NCI-H345 (cell line): ENCODE measurements at regions not wholly inside any gene's neighbourhood (a gene's known extent, or its start where the extent isn't known, plus 50 kb on each side); places are given as distances from the start of the nearest gene placed in this dataset.
"Not testable (repeated sequence)": the region's sequence is repeated elsewhere in the genome, so short reads cannot be mapped to it uniquely, and the experiment has no call there.

Source experiments
- DNase-seq: peaks from one replicate; lab custom pipeline; 2025; lab: John Stamatoyannopoulos, UW

- DNase-seq = no peak
Observed at GRCh38 chr17:77548967-77549366, 408.2 kb downstream of the SEC14L1 start.

DNA sequence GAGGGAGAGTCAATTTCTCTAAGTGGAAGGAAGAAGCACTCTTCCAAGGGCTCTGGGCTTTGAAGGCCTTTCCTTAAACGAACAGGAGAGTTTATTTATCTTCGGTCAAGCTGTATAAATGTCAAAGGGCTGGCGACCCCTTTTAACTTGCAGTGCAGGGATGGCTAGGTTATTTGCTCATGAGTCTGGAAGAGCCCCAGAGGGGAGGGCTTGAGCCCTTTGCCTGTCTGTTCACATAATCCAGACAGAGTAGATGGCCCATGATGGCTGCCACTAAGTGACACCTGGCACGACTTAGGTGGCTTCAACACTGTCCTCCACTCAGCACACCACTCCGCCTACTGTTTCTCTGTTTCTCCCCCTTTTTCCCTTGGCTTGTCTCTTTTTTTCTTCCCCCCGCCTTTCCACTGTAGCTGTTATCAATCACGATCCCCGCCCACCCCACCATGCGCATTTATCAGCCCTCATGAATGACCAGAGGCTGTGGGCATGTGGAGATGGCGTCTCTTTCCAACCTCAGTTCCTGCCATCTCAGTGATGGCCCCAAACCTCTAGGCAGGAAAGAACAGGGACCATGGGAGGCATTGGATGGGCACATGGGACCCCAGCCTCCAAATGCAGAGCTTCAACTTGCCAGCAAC lies 408.7 kb upstream of the TNRC6C start:
- DNase-seq = no peak

GRCh38 chr17:77553459-77554066 lies 404.9 kb upstream of the TNRC6C start:
- no peak for DNase-seq

DNA sequence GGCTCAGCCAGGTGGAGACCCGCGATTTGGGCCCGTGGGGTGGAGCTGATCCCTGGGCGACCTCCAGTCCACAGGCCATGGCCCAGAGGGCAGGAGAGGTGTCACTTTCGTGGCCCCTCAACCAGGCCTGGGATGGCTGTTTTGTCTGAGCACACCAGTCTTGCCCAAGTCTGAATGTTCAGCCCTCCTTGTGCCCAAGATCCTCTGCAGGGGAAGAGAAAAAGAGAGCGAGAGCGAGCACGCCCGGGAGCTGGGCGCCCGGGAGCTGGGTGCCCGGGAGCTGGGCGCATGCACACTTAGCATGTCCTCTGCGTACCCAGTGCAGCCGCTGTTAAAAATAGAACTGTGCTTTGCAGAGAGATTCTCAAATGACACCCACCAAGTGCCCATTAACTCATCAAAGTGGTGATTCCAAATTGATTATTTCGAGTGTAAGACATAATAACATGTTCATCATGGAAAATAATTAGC lies 403.3 kb upstream of the TNRC6C start:
- DNase-seq = peak; percentile 36

GRCh38 chr17:77555741-77556291 lies 402.7 kb upstream of the TNRC6C start:
- peak; percentile 80 for DNase-seq

GRCh38 chr17:77556383-77557061 lies 402.0 kb upstream of the TNRC6C start:
- no peak for DNase-seq

GRCh38 chr17:77558846-77559626 lies 399.5 kb upstream of the TNRC6C start:
- no peak for DNase-seq

DNA sequence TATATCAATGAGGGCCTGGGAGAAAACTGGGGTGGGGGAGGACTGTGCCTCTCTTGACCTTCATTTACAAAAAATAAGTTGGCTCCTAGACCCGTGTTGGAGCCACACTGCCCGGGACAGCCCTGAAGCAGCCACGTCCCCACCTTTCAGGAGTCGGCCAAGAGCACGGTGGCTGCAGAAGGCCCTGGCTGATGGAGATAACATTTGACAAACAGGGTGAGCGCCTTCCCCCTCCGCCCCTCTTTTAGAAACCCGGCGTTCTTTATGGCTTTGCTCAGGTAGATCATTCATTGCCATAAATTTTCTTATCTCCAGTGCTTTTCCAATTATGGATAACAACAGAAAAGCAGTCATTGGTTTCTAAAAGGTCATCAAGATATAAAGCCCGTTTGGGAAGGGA lies 398.1 kb upstream of the TNRC6C start:
- no peak for DNase-seq

DNA sequence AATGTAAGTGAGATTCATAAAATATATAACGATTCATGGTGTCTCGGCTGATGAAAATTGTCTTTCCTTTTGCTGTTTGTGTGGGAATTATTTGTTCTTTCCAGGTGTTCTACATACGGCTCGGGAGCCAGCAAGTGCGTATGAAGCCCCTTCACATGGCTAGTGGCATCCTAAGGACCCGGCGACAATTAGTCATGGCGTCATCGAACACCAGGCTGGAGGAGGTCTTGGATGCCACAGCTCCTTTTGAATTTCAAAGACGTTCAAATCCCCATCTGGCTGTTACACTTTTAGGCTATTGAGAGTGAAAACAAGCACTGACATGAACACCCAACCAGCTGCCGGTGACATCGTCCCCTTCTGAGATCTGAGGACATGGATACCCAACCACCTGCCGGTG lies 397.7 kb upstream of the TNRC6C start:
- no peak for DNase-seq

DNA sequence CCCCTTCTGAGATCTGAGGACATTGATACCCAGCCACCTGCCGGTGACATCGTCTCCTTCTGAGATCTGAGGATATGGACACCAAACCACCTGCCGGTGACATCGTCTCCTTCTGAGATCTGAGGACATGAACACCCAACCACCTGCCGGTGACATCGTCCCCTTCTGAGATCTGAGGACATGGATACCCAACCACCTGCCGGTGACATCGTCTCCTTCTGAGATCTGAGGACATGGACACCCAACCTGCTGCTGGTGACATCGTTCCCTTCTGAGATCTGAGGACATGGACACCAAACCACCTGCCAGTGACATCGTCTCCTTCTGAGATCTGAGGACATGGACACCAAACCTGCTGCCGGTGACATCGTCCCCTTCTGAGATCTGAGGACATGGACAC lies 396.1 kb upstream of the TNRC6C start:
- not testable (repeated sequence) for DNase-seq

GRCh38 chr17:77563439-77564102 lies 394.9 kb upstream of the TNRC6C start:
- DNase-seq = no peak

- no peak for DNase-seq
Observed at GRCh38 chr17:77564278-77564920, 394.1 kb upstream of the TNRC6C start.

GRCh38 chr17:77565166-77565565 lies 393.3 kb upstream of the TNRC6C start:
- DNase-seq = no peak

GRCh38 chr17:77566151-77566550 lies 392.4 kb upstream of the TNRC6C start:
- no peak for DNase-seq

GRCh38 chr17:77566566-77567138 lies 391.9 kb upstream of the TNRC6C start:
- DNase-seq = no peak

DNA sequence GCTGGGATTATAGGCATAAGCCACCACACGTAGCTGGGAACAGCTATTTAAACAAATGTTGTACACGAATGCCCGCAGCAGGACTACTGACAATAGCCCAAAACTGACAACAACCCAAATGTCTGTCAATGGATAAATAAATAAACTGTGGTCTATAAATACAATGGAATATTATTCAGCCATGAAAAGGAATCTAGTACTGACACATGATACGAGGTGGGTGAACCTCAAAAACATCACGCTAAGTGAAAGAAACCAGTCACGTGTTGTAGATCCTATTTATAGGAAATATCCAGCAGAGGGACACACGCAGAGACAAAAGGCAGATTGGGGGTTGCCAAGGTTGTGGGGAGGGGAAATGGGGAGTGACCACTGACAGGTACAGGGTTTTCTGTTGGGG lies 390.0 kb upstream of the TNRC6C start:
- no peak for DNase-seq

- DNase-seq = no peak
Observed at GRCh38 chr17:77569846-77570564, 388.5 kb upstream of the TNRC6C start.

DNA sequence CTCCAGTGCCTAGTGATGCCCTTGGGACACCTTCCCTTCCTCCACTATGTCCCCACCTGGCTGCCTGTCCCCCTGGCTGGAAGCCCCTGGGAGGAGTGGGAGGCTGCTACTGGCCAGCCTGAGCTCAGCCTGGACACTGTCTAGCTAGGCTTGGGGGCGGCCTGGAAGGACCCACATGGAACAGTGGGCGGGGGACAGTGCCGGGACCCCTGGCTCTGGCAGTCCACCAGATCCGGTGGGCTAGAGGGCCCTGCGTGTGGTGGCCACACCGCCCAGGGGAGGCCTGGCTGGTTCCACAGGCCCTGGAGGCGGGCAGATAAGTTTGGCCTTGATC lies 388.0 kb upstream of the TNRC6C start:
- no peak for DNase-seq

DNA sequence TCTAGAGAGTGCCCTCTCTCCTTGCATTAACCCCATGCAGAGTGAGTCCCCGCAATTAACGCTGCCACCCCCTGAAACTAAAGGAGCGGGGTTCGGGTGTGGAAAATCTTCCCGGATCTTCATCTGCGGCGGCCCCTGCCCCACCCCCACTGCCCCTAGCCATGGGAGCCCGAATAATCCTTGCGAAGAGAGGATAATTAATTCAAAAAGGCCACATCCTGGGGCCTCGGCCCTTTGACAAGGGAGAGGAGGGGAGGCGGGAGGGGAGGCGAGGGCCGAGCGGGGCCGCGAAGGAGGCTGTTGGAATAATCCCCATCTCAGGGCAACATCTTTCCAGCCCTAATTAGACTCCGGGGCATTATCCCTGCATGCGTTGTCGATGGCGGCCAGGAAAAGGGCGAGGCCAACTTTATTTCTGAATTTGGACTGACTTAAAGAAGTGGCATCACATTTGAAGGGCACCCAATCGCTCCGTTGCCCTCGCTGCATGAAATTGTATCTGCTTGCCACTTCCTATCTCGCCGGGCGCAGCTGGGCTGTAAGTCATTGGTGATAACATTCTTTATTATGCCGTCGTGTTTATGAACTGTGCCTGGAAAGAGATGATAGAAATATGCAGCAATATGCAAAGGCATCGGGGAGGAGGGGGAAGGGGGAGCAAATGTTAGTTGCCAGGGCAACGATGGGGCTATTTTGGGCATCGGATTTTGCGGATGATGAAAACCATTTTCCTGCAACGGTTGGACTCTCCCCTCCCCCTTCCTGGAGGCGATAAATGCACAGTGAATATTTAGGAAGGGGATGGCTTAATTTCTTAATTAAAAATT lies 387.1 kb upstream of the TNRC6C start:
- DNase-seq = no peak
